H1 (cell line): ENCODE measurements at regions not wholly inside any gene's neighbourhood (a gene's known extent, or its start where the extent isn't known, plus 50 kb on each side); places are given as distances from the start of the nearest gene placed in this dataset.
A peak's percentile ranks its signal among the peaks of the same experiment; 100 is the strongest.

Source experiments
- CTCF ChIA-PET: fragments of 300-600 bp; sonication (Branson Sonifier 250); formaldehyde crosslinking; loops from one replicate; lab custom pipeline; 2021; ENCODE audit not compliant: partially characterized antibody; lab: Charles Lee
- POLR2A ChIA-PET: fragments of 300-600 bp; sonication (Branson Sonifier 250); formaldehyde crosslinking; loops from one replicate; lab custom pipeline; 2021; ENCODE audit warnings: inconsistent platforms; ENCODE audit not compliant: partially characterized antibody; lab: Charles Lee
- DNase-seq, 2 experiments: peaks; one replicate each; pipeline versions ENCODE4 v3.0.0 to v3.0.0-alpha.2; 2010 to 2022; ENCODE audit warnings: low spot score in 2 of 2, low read depth in 1 of 2, mixed read lengths in 1 of 2
- FAIRE-seq: peaks from 2 replicates; lab custom pipeline; 2011; peaks lifted over from hg19 to GRCh38; lab: Jason Lieb, UNC
- H2AFZ ChIP-seq: 2 replicates; pipeline ENCODE4 v1.8.1; 2012; ENCODE audit warnings: low read length, inconsistent platforms
- H2AK5ac ChIP-seq: 2 replicates; pipeline ENCODE4 v1.6.1; 2013; ENCODE audit warnings: low read depth, low read length
- H2BK120ac ChIP-seq: replicated peaks from 2 replicates; pipeline ENCODE3; 2013; ENCODE audit warnings: low read depth, low read length, inconsistent platforms
- H2BK12ac ChIP-seq: 2 replicates; pipeline ENCODE4 v1.6.1; 2013; ENCODE audit warnings: low read depth, low read length
- H2BK15ac ChIP-seq: 2 replicates; pipeline ENCODE4 v1.6.1; 2013; ENCODE audit warnings: low read length
- H2BK20ac ChIP-seq: 2 replicates; pipeline ENCODE4 v1.6.1; 2013; ENCODE audit warnings: low read length
- H2BK5ac ChIP-seq: 2 replicates; pipeline ENCODE4 v1.6.1; 2013; ENCODE audit warnings: low read depth, low read length
- H3K14ac ChIP-seq: 2 replicates; pipeline ENCODE4 v1.6.1; 2013; ENCODE audit warnings: inconsistent platforms; ENCODE audit not compliant: insufficient read length
- H3K18ac ChIP-seq: 2 replicates; pipeline ENCODE4 v1.6.1; 2013; ENCODE audit warnings: low read length; ENCODE audit errors: extremely low read depth
- H3K23ac ChIP-seq: 2 replicates; pipeline ENCODE4 v1.6.1; 2013; ENCODE audit warnings: inconsistent platforms; ENCODE audit not compliant: insufficient read length
- H3K23me2 ChIP-seq: 2 replicates; pipeline ENCODE4 v1.6.1; 2013; ENCODE audit warnings: low read depth, low read length
- H3K27ac ChIP-seq: 2 replicates; pipeline ENCODE4 v1.6.1; 2011; ENCODE audit warnings: low read depth, low read length, inconsistent platforms
- H3K27me3 ChIP-seq, 4 experiments: replicated peaks in 1 of 4; 1 replicate in 1 of 4; 2 replicates in 3 of 4; pipeline versions ENCODE4 v1.6.1 to v1.8.1; 2011 to 2013; ENCODE audit warnings: low read length in 3 of 4, mild to moderate bottlenecking in 3 of 4, inconsistent platforms in 2 of 4, mixed read lengths in 2 of 4, moderate library complexity in 1 of 4; ENCODE audit not compliant: control insufficient read depth in 3 of 4, insufficient read depth in 3 of 4; ENCODE audit errors: extremely low read depth in 1 of 4
- H3K36me3 ChIP-seq, 4 experiments: 2 replicates each; pipeline versions ENCODE4 v1.6.1 to v1.8.1; 2011 to 2013; ENCODE audit warnings: mild to moderate bottlenecking in 4 of 4, low read length in 3 of 4, moderate library complexity in 2 of 4, control low read depth in 1 of 4, inconsistent platforms in 1 of 4; ENCODE audit not compliant: insufficient read depth in 4 of 4, control insufficient read depth in 2 of 4
- H3K4ac ChIP-seq: replicated peaks from 2 replicates; pipeline ENCODE3; 2013; ENCODE audit warnings: low read length, low read depth, mixed read lengths, inconsistent platforms; ENCODE audit not compliant: insufficient read length
- H3K4me1 ChIP-seq, 4 experiments: replicated peaks in 1 of 4; 1 replicate in 1 of 4; 2 replicates in 3 of 4; pipeline versions ENCODE4 v1.6.1 to v1.8.1; 2011 to 2013; ENCODE audit warnings: low read length in 3 of 4, inconsistent platforms in 2 of 4, mixed read lengths in 1 of 4; ENCODE audit not compliant: insufficient read depth in 4 of 4, control insufficient read depth in 3 of 4
- H3K4me2 ChIP-seq, 2 experiments: 2 replicates each; pipeline versions ENCODE4 v1.6.1 to v1.8.1; 2011 to 2013; ENCODE audit warnings: low read depth in 2 of 2, low read length in 2 of 2, control low read depth in 1 of 2, inconsistent platforms in 1 of 2, mild to moderate bottlenecking in 1 of 2; ENCODE audit not compliant: insufficient read depth in 1 of 2
- H3K4me3 ChIP-seq, 4 experiments: fragments of 200-600, 300-600 bp in 1 of 4; sonication (generic), shearing (Covaris generic), sonication (Bioruptor Twin) in 1 of 4; 2 replicates each; pipeline versions ENCODE4 v1.5.1 to v1.8.1; 2011 to 2016; ENCODE audit warnings: low read length in 4 of 4, low read depth in 3 of 4, control low read depth in 2 of 4, inconsistent platforms in 2 of 4, mild to moderate bottlenecking in 2 of 4, mixed read lengths in 1 of 4, moderate library complexity in 1 of 4; ENCODE audit not compliant: insufficient read depth in 2 of 4; ENCODE audit errors: extremely low read depth in 1 of 4
- H3K56ac ChIP-seq: replicated peaks from 2 replicates; pipeline ENCODE3; 2013; ENCODE audit warnings: low read depth, mild to moderate bottlenecking, mixed read lengths, low read length, inconsistent platforms; ENCODE audit not compliant: insufficient read length
- H3K79me1 ChIP-seq: 2 replicates; pipeline ENCODE4 v1.6.1; 2013; ENCODE audit warnings: low read depth, low read length, control low read depth
- H3K79me2 ChIP-seq, 2 experiments: 2 replicates each; pipeline versions ENCODE4 v1.6.1 to v1.8.1; 2012 to 2013; ENCODE audit warnings: low read length in 2 of 2, mild to moderate bottlenecking in 2 of 2, inconsistent platforms in 1 of 2; ENCODE audit not compliant: insufficient read depth in 2 of 2, control insufficient read depth in 1 of 2
- H3K9ac ChIP-seq, 4 experiments: replicated peaks in 1 of 4; 1 replicate in 1 of 4; 2 replicates in 3 of 4; pipeline versions ENCODE4 v1.6.1 to v1.8.1; 2011 to 2013; ENCODE audit warnings: low read depth in 3 of 4, low read length in 3 of 4, control low read depth in 2 of 4, mild to moderate bottlenecking in 2 of 4, moderate library complexity in 2 of 4, inconsistent platforms in 1 of 4; ENCODE audit errors: extremely low read depth in 1 of 4
- H3K9me3 ChIP-seq, 2 experiments: 2 replicates each; pipeline versions ENCODE4 v1.6.1 to v1.8.1; 2012 to 2013; ENCODE audit warnings: mild to moderate bottlenecking in 2 of 2, moderate library complexity in 2 of 2, control low read depth in 1 of 2, inconsistent platforms in 1 of 2, low read depth in 1 of 2, low read length in 1 of 2, mixed read lengths in 1 of 2; ENCODE audit not compliant: insufficient read depth in 2 of 2
- H4K20me1 ChIP-seq, 2 experiments: replicated peaks in 1 of 2; 2 replicates each; pipeline versions ENCODE3 to v1.8.1; 2011 to 2013; ENCODE audit warnings: inconsistent platforms in 2 of 2, low read length in 2 of 2, mild to moderate bottlenecking in 1 of 2; ENCODE audit not compliant: insufficient read depth in 2 of 2, control insufficient read depth in 1 of 2
- H4K5ac ChIP-seq: 2 replicates; pipeline ENCODE4 v1.6.1; 2013; ENCODE audit warnings: low read length, low read depth, mixed read lengths, inconsistent platforms; ENCODE audit not compliant: insufficient read length
- H4K8ac ChIP-seq: 2 replicates; pipeline ENCODE4 v1.8.0; 2013; ENCODE audit warnings: mild to moderate bottlenecking, moderate library complexity, low read length, inconsistent platforms; ENCODE audit not compliant: insufficient read depth; ENCODE audit errors: extremely low read depth
- H4K91ac ChIP-seq: replicated peaks from 2 replicates; pipeline ENCODE3; 2013; ENCODE audit warnings: low read length, mixed read lengths, inconsistent platforms; ENCODE audit not compliant: insufficient read length
- ASH2L ChIP-seq: fragments of 200-600, 300-600 bp; sonication (generic); IDR thresholded peaks from one replicate; pipeline ENCODE4 v1.7.1; 2017; ENCODE audit warnings: low read length
- RBBP5 ChIP-seq: IDR thresholded peaks from 2 replicates; pipeline ENCODE4 v1.7.1; 2012; ENCODE audit warnings: low read depth, mild to moderate bottlenecking, inconsistent platforms, low read length, moderate library complexity, borderline replicate concordance
- SP1 ChIP-seq: IDR thresholded peaks from 2 replicates; pipeline ENCODE4 v1.6.1; 2011; ENCODE audit warnings: low read depth, low read length
- SUZ12 ChIP-seq: fragments of 200-600 bp; sonication (generic); IDR thresholded peaks from 2 replicates; pipeline ENCODE4 v1.6.1; 2012; ENCODE audit warnings: mild to moderate bottlenecking, inconsistent platforms, low read length, moderate library complexity, mixed read lengths
- TCF12 ChIP-seq: IDR thresholded peaks from 2 replicates; pipeline ENCODE4 v1.6.1; 2011; ENCODE audit warnings: low read depth, mild to moderate bottlenecking, low read length
- WGBS, 2 experiments: shearing (Covaris generic) in 1 of 2; methylation state at CpG; one replicate each; pipeline versions ENCODE4 v1.1.6 to v1.1.7; 2013 to 2015; ENCODE audit warnings: low lambda C conversion rate in 2 of 2, mixed read lengths in 2 of 2, inconsistent platforms in 1 of 2, low coverage in 1 of 2, missing lambda C conversion rate in 1 of 2; ENCODE audit not compliant: insufficient replicate concordance in 2 of 2, insufficient coverage in 1 of 2, insufficient read length in 1 of 2; ENCODE audit errors: extremely low coverage in 1 of 2, missing lambda C conversion rate in 1 of 2; 5-methylcytosine and 5-hydroxymethylcytosine counted together

DNA sequence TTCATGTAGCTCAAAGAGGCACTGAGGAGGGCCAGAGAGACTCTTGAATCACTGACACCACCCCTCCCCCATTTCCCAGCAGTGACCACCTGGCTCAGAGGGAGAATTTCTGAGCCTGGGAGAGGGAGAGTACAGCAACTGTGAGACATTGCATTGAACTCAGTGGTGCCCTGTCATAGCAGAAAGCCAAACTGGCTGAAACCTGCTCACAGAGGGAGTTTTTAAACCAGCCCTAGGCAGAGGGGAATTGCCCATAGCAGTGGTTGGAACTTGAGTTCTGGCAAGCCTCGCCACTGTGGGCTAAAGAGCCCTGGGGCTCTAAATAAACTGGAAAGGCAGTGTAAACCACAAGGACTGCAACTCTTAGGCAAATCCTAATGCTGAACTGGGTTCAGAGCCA is 243.1 kb downstream of the ADCYAP1 start:
- Histone ChIP-seq H2BK5ac (no peak overlapping the region), H3K4me2 (peak overlapping the region in 1 of 2 experiments; percentile 16; a peak in 1 of 4 replicates), H3K4ac (no peak overlapping the region), H3K79me1 (no peaks in the 10 kb centered on the region), H3K23me2 (no peaks in the 10 kb centered on the region), H2AK5ac (no peak overlapping the region), H2BK12ac (no peak overlapping the region), H3K79me2 (no peaks in the 10 kb centered on the region), H2BK15ac (no peak overlapping the region), H3K4me1 (peaks cover 0 to 2% (median 0%) of the 10 kb centered on the region in 4 experiments; a peak in 1 of 7 replicates), H4K5ac (no peak overlapping the region), H3K27ac (no peak overlapping the region), H3K14ac (no peak overlapping the region), H3K4me3 (no peak overlapping the region), H2AFZ (no peak overlapping the region), H2BK120ac (no peak overlapping the region), H3K36me3 (no peaks in the 10 kb centered on the region), H2BK20ac (no peak overlapping the region), H4K91ac (no peak overlapping the region), H3K9me3 (peaks cover 0 to 8% of the 10 kb centered on the region in 2 experiments; a peak in 1 of 4 replicates), H3K56ac (no peak overlapping the region), H3K27me3 (no peaks in the 10 kb centered on the region), H3K9ac (no peak overlapping the region), H3K18ac (0 out of 2 replicates have a peak overlapping the region, but pooled peaks have one; percentile 32), H3K23ac (no peak overlapping the region), H4K8ac (no peak overlapping the region), H4K20me1 (no peaks in the 10 kb centered on the region)
- DNase-seq (no peak), FAIRE-seq (peak; percentile 7)
- WGBS, 2 experiments = 86% methylated on average over 1 of the region's 1 CpG; no CpG with 5 or more reads in 1 of the 2 experiments
- CTCF ChIA-PET = no interaction called here
- POLR2A ChIA-PET = interaction anchor here (0.9 to 1.3 kb wide), 2 partner anchors 13 to 77 kb away, joined by 3 read pairs; no protein-coding TSS in a partner anchor
- TF ChIP-seq SUZ12 (no peak), ASH2L (peak; percentile 28), TCF12 (0 out of 2 replicates have a peak, but pooled peaks have one; percentile 28), SP1 (peak; percentile 41; the same call in 1 of the 2 replicates), RBBP5 (0 out of 2 replicates have a peak, but pooled peaks have one; percentile 27)
